Loucy (cell line): ENCODE measurements at regions not wholly inside any gene's neighbourhood (a gene's known extent, or its start where the extent isn't known, plus 50 kb on each side); places are given as distances from the start of the nearest gene placed in this dataset.

ENCODE experiments used
- H2AFZ ChIP-seq: fragments of 200-600 bp; sonication (generic); 2 replicates; pipeline ENCODE4 v1.6.0; 2016; ENCODE audit warnings: antibody characterized with exemption, mild to moderate bottlenecking, low read length, moderate library complexity
- H3F3A ChIP-seq: fragments of 200-600 bp; 2 replicates; pipeline ENCODE4 v1.6.0; 2016; ENCODE audit warnings: antibody characterized with exemption, low read depth, mild to moderate bottlenecking
- H3K27me3 ChIP-seq: fragments of 200-600 bp; sonication (generic); 2 replicates; pipeline ENCODE4 v1.6.1; 2014; ENCODE audit warnings: low read length, mild to moderate bottlenecking; ENCODE audit not compliant: insufficient read depth, poor library complexity, severe bottlenecking
- H3K36me3 ChIP-seq: fragments of 200-600 bp; sonication (generic); 2 replicates; pipeline ENCODE4 v1.6.1; 2016; ENCODE audit warnings: low read length; ENCODE audit not compliant: insufficient read depth
- H3K4me1 ChIP-seq: fragments of 200-600 bp; sonication (generic); 2 replicates; pipeline ENCODE4 v1.5.1; 2014; ENCODE audit warnings: low read length, mild to moderate bottlenecking; ENCODE audit not compliant: insufficient read depth, poor library complexity, severe bottlenecking
- H3K4me2 ChIP-seq: fragments of 200-600 bp; sonication (generic); 2 replicates; pipeline ENCODE4 v1.6.0; 2014; ENCODE audit warnings: antibody characterized with exemption, low read length, low read depth, mild to moderate bottlenecking; ENCODE audit not compliant: poor library complexity, severe bottlenecking
- H3K4me3 ChIP-seq: fragments of 200-600 bp; sonication (generic); 2 replicates; pipeline ENCODE4 v1.5.1; 2014; ENCODE audit warnings: low read length, mild to moderate bottlenecking, mixed read lengths; ENCODE audit not compliant: poor library complexity, severe bottlenecking
- H3K79me2 ChIP-seq: fragments of 200-600 bp; sonication (generic); 2 replicates; pipeline ENCODE4 v1.6.1; 2014; ENCODE audit warnings: low read length; ENCODE audit not compliant: insufficient read depth
- H3K9ac ChIP-seq: fragments of 200-600 bp; sonication (generic); 2 replicates; pipeline ENCODE4 v1.6.0; 2014; ENCODE audit warnings: mild to moderate bottlenecking, low read depth, low read length, moderate library complexity; ENCODE audit not compliant: poor library complexity, severe bottlenecking
- H3K9me2 ChIP-seq: fragments of 200-600 bp; sonication (generic); replicated peaks from 2 replicates; pipeline ENCODE4 v1.6.1; 2016; ENCODE audit warnings: low read depth, low read length, mixed read lengths
- H3K9me3 ChIP-seq: fragments of 200-600 bp; sonication (generic); 2 replicates; pipeline ENCODE4 v1.6.1; 2014; ENCODE audit warnings: mild to moderate bottlenecking, antibody characterized with exemption, low read length, low read depth; ENCODE audit not compliant: insufficient read depth
- H4K20me1 ChIP-seq: fragments of 200-600 bp; sonication (generic); 2 replicates; pipeline ENCODE4 v1.6.0; 2014; ENCODE audit warnings: antibody characterized with exemption, low read length, mild to moderate bottlenecking; ENCODE audit not compliant: insufficient read depth, poor library complexity, severe bottlenecking
- EZH2phosphoT487 ChIP-seq: fragments of 200-600 bp; IDR thresholded peaks from 2 replicates; pipeline ENCODE4 v1.6.1; 2018; ENCODE audit warnings: antibody characterized with exemption, mild to moderate bottlenecking, moderate library complexity, borderline replicate concordance
- TF ChIP-seq, protein P1 (sequence below): fragments of 200-600 bp; sonication (generic); conservative IDR thresholded peaks from 2 replicates; pipeline ENCODE4 v1.5.1; 2014; ENCODE audit warnings: mild to moderate bottlenecking, antibody characterized with exemption, low read length

DNA sequence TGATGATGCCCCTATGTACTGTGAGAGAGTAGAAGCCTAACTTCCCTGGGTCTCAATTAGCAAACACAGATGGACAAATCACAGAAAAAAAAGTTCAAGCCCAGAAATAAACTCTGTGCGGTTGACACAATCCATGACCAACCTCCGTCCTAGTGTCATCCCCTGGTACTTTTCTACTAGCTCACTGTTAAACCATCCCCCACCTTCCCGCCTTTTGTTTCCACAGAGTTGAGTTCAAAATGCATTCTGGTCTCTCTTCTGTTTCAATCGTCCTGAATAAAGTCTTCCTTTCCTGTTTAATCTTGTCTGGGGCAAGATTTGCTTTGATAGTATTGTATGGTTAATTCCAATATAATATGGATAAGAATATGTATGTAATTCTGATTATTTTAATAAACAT, 199.9 kb downstream of the SLC6A15 start:
- Histone ChIP-seq H3K27me3 (no peaks in the 10 kb centered on the region), H3K9ac (no peak overlapping the region), H2AFZ (no peak overlapping the region), H3K36me3 (no peaks in the 10 kb centered on the region), H4K20me1 (no peaks in the 10 kb centered on the region), H3K4me2 (no peak overlapping the region), H3K4me3 (no peak overlapping the region), H3K4me1 (no peaks in the 10 kb centered on the region), H3K9me3 (no peaks in the 10 kb centered on the region), H3K9me2 (no peaks in the 10 kb centered on the region), H3F3A (no peaks in the 10 kb centered on the region), H3K79me2 (no peaks in the 10 kb centered on the region)
- TF ChIP-seq EZH2phosphoT487, result no peak
- TF ChIP-seq, protein P1, sequence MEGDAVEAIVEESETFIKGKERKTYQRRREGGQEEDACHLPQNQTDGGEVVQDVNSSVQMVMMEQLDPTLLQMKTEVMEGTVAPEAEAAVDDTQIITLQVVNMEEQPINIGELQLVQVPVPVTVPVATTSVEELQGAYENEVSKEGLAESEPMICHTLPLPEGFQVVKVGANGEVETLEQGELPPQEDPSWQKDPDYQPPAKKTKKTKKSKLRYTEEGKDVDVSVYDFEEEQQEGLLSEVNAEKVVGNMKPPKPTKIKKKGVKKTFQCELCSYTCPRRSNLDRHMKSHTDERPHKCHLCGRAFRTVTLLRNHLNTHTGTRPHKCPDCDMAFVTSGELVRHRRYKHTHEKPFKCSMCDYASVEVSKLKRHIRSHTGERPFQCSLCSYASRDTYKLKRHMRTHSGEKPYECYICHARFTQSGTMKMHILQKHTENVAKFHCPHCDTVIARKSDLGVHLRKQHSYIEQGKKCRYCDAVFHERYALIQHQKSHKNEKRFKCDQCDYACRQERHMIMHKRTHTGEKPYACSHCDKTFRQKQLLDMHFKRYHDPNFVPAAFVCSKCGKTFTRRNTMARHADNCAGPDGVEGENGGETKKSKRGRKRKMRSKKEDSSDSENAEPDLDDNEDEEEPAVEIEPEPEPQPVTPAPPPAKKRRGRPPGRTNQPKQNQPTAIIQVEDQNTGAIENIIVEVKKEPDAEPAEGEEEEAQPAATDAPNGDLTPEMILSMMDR, result no peak

DNA sequence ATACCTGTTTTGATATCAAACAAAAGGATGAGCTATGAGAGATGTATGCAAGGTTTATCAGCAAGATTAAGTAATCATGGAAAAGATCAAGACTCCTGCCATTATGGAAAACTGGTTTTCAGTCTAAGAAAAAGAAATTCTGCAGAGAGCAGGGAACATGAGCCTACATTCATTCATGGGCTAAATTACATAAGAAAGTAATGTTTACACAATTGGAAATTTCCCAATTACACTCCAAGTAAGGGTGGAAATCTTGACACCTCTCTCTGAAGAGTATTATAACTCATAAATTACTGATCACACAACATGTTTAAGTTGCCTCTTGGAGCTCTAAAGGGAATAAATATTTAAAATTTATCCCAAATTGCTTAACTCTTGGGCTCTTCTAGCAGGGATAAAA, 206.2 kb downstream of the SLC6A15 start:
- Histone ChIP-seq H2AFZ (no peak overlapping the region), H4K20me1 (no peaks in the 10 kb centered on the region), H3K9me3 (no peaks in the 10 kb centered on the region), H3K4me1 (no peaks in the 10 kb centered on the region), H3K9ac (no peak overlapping the region), H3K79me2 (no peaks in the 10 kb centered on the region), H3K4me3 (no peak overlapping the region), H3K4me2 (no peak overlapping the region), H3K9me2 (no peaks in the 10 kb centered on the region), H3F3A (no peaks in the 10 kb centered on the region), H3K36me3 (no peaks in the 10 kb centered on the region), H3K27me3 (no peaks in the 10 kb centered on the region)
- TF ChIP-seq, protein P1, result no peak
- TF ChIP-seq EZH2phosphoT487, result no peak

DNA sequence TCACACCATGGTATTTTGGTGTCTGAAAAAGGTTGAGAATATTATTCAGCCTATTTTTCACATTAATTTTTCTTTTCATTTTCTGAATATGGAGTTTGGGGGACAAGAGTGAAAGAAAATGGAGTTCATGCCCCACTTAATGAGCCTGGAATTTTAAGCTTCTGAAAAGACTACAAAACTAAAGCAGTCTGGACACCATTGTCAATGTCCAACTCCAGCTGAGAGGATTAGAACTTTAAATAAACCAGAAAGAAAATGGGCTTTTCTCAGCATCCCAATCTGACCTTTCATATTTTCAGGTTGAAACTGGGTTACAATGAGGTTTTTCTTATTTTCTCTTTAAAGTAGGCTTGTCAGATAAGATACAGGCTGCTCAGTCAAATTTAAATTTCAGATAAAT, 207.7 kb downstream of the SLC6A15 start:
- no peaks in the 10 kb centered on the region for H3K36me3 ChIP-seq
- H2AFZ ChIP-seq, result no peak overlapping the region
- no peak overlapping the region for H3K9ac ChIP-seq
- H3K27me3 ChIP-seq, result no peaks in the 10 kb centered on the region
- H4K20me1 ChIP-seq, result no peaks in the 10 kb centered on the region
- no peaks in the 10 kb centered on the region for H3F3A ChIP-seq
- H3K4me1 ChIP-seq, result no peaks in the 10 kb centered on the region
- no peaks in the 10 kb centered on the region for H3K9me2 ChIP-seq
- no peak overlapping the region for H3K4me2 ChIP-seq
- no peaks in the 10 kb centered on the region for H3K79me2 ChIP-seq
- TF ChIP-seq EZH2phosphoT487, result no peak
- TF ChIP-seq, protein P1, result no peak
- H3K4me3 ChIP-seq, result no peak overlapping the region
- no peaks in the 10 kb centered on the region for H3K9me3 ChIP-seq
